Subcutaneous abdominal adipose tissue (tissue), 5 donors: ENCODE measurements at regions not wholly inside any gene's neighbourhood (a gene's known extent, or its start where the extent isn't known, plus 50 kb on each side); places are given as distances from the start of the nearest gene placed in this dataset.

Experiments used
- H3K27ac ChIP-seq: one replicate; pipeline ENCODE4 v1.7.0; 2013; ENCODE audit warnings: low read depth, mild to moderate bottlenecking, inconsistent platforms, low read length, moderate library complexity
- H3K27me3 ChIP-seq, 5 donors: one replicate each; pipeline ENCODE4 v1.7.0; 2013; ENCODE audit warnings: low read length in 5 of 5, inconsistent platforms in 1 of 5; ENCODE audit not compliant: control insufficient read depth in 5 of 5, insufficient read depth in 4 of 5
- H3K36me3 ChIP-seq, 5 donors: one replicate each; pipeline ENCODE4 v1.7.0; 2013; ENCODE audit warnings: low read length in 5 of 5; ENCODE audit not compliant: control insufficient read depth in 5 of 5, insufficient read depth in 5 of 5
- H3K4me1 ChIP-seq, 5 donors: one replicate each; pipeline ENCODE4 v1.7.0; 2013; ENCODE audit warnings: low read length in 5 of 5, mild to moderate bottlenecking in 3 of 5, moderate library complexity in 1 of 5; ENCODE audit not compliant: control insufficient read depth in 5 of 5, insufficient read depth in 5 of 5
- H3K4me3 ChIP-seq, 5 donors: one replicate each; pipeline ENCODE4 v1.7.0; 2013; ENCODE audit warnings: low read length in 5 of 5, low read depth in 1 of 5
- H3K9ac ChIP-seq, 5 donors: one replicate each; pipeline ENCODE4 v1.7.0; 2013; ENCODE audit warnings: low read length in 5 of 5, mild to moderate bottlenecking in 4 of 5, moderate library complexity in 3 of 5
- H3K9me3 ChIP-seq, 5 donors: one replicate each; pipeline ENCODE4 v1.7.0; 2013; ENCODE audit warnings: low read length in 5 of 5; ENCODE audit not compliant: control insufficient read depth in 5 of 5
- donor health status: healthy.
- donor health status: healthy.
- donor health status: healthy.
- donor health status: healthy.
- donor health status: healthy.

DNA sequence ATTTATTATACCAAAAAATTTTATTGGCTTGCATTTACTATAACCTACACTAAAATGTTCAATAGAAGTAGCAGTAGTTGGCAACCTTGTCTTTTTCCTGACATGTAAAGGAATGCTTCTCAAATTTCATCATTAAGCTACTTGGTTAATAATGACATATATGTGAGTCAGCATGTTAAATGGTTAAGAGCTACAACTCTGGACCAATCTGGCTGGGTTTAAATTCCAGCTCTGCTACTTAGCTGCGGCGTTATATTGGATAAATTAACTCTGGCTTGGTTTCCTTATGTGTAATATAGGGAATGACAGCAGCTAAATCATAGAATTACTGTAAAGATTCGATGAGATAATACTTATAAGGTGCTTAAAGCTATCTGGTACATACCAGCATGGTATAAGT is 53.7 kb upstream of the OTOGL start:
- H3K9ac ChIP-seq, result no peak overlapping the region
- H3K27ac ChIP-seq, result no peak overlapping the region
- peaks cover 0 to 4% (median 0%) of the 10 kb centered on the region in 5 donors for H3K4me1 ChIP-seq
- no peaks in the 10 kb centered on the region for H3K9me3 ChIP-seq
- H3K27me3 ChIP-seq, result no peaks in the 10 kb centered on the region
- H3K4me3 ChIP-seq, result no peak overlapping the region
- H3K36me3 ChIP-seq, result no peaks in the 10 kb centered on the region

DNA sequence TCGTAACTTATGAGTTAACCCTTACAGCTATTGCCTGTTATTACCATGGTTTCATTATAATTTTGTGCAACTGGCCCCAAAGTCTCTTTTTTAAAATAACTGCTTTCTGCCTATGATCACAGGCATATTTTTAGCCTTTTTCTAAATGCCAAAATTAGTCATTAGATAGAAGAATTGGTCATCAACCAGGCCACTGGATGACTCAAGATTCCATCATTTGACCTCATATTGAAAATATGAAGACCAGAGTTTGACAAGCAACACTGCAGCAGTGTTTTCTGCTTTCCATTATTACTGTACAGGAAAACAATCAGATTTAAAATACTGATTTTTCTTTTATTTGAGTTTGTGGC is 54.7 kb upstream of the OTOGL start:
- no peak overlapping the region for H3K4me3 ChIP-seq
- H3K9ac ChIP-seq, result no peak overlapping the region
- no peaks in the 10 kb centered on the region for H3K36me3 ChIP-seq
- no peaks in the 10 kb centered on the region for H3K9me3 ChIP-seq
- H3K27ac ChIP-seq, result peak overlapping the region; percentile 18
- H3K27me3 ChIP-seq, result no peaks in the 10 kb centered on the region
- H3K4me1 ChIP-seq, result peaks cover 0 to 4% (median 0%) of the 10 kb centered on the region in 5 donors

GRCh38 chr12:80041692-80042091 is 57.6 kb upstream of the OTOGL start:
- Histone ChIP-seq H3K27ac (no peak overlapping the region), H3K36me3 (no peaks in the 10 kb centered on the region)

DNA sequence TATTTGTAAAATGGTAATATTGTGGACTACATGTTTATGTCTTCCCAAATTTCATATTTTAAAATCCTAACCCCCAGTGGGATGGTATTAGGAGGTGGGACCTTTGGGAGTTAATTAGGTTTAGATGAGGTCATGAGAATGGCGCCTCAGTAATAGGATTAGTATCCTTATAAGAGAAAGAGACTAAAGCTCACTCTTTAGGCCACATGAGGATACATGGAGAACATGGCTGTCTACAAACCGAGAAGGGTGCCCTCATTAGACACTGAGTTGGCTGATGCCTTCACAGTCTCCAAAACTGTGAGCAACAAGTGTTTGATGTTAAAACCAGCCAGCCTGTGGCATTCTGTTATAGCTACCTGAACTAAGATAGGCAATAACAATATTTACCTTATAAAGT is 58.3 kb upstream of the OTOGL start:
- Histone ChIP-seq H3K36me3 (no peaks in the 10 kb centered on the region), H3K27me3 (no peaks in the 10 kb centered on the region), H3K9ac (no peak overlapping the region), H3K4me3 (no peak overlapping the region), H3K4me1 (peaks cover 0 to 4% (median 0%) of the 10 kb centered on the region in 5 donors), H3K9me3 (no peaks in the 10 kb centered on the region), H3K27ac (no peak overlapping the region)

More at GRCh38 chr12:80041692-80042091, 57.6 kb upstream of the OTOGL start:
- Histone ChIP-seq H3K27me3 (no peaks in the 10 kb centered on the region), H3K9me3 (no peaks in the 10 kb centered on the region), H3K4me3 (no peak overlapping the region), H3K9ac (no peak overlapping the region), H3K4me1 (peaks cover 0 to 4% (median 0%) of the 10 kb centered on the region in 5 donors)

DNA sequence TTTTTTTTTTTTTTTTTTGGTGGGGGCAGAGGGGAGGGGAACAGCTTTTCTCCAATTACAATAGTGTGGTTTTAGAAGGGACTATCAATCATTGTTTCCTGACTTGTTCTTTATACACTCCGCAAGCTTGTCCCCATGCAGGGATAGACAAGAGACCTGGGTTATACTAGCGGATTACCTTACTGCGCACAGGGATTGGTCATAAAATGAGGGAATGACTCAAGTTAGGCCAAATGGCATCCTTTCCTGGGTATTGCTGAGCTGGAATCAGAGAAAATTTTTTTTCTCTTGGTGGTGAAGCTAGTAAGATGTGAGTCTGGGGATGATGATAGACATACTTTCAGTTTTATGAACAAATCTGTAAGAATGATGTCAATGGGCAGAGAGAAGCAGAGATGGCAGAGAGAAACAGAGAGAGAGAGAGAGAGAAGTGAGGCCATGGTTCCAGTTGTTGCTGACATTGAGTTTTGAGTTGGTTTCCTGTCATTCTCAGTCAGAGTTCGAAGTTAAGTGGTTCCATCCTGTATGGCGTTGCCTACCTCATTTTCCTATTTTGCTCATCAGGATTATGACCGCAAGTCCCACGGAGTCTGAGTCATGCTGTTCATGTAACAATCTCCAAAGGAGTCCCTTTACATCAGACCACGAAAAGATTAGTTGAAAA is 59.1 kb upstream of the OTOGL start:
- no peaks in the 10 kb centered on the region for H3K9me3 ChIP-seq
- H3K9ac ChIP-seq, result no peak overlapping the region
- no peaks in the 10 kb centered on the region for H3K27me3 ChIP-seq
- no peak overlapping the region for H3K4me3 ChIP-seq
- peaks cover 0 to 4% (median 0%) of the 10 kb centered on the region in 5 donors for H3K4me1 ChIP-seq
- no peaks in the 10 kb centered on the region for H3K36me3 ChIP-seq
- no peak overlapping the region for H3K27ac ChIP-seq

GRCh38 chr12:80038062-80038560 is 61.2 kb upstream of the OTOGL start:
- no peak overlapping the region for H3K27ac ChIP-seq

GRCh38 chr12:80033448-80033847 is 65.9 kb upstream of the OTOGL start:
- no peak overlapping the region for H3K4me3 ChIP-seq
- no peaks in the 10 kb centered on the region for H3K36me3 ChIP-seq
- H3K27me3 ChIP-seq, result no peaks in the 10 kb centered on the region
- no peak overlapping the region for H3K9ac ChIP-seq
- no peaks in the 10 kb centered on the region for H3K9me3 ChIP-seq
- H3K4me1 ChIP-seq, result no peaks in the 10 kb centered on the region
- H3K27ac ChIP-seq, result no peak overlapping the region

More at GRCh38 chr12:80038062-80038560, 61.2 kb upstream of the OTOGL start:
- Histone ChIP-seq H3K27me3 (no peaks in the 10 kb centered on the region), H3K9ac (no peak overlapping the region), H3K36me3 (no peaks in the 10 kb centered on the region), H3K9me3 (no peaks in the 10 kb centered on the region), H3K4me1 (peaks cover 0 to 4% (median 0%) of the 10 kb centered on the region in 5 donors), H3K4me3 (no peak overlapping the region)

DNA sequence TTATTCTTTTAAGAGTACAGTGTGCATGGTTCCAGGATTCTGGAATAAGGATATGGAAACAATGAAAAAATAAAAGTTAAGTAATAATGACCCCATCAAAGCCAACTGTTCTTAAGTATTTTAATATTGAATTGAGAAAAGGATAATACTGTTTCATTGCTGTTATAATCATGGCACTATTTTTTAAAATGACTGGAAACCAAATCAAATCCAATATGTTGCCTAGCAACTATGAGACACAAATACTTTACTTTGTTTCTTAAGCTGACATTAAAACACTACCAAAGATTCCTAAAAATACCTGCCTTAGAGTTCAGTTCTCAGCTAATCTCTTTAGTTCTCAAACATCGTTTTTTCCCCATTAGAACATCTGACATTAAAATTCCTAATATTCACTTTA is 66.4 kb upstream of the OTOGL start:
- Histone ChIP-seq H3K4me3 (no peak overlapping the region), H3K27me3 (no peaks in the 10 kb centered on the region), H3K4me1 (no peaks in the 10 kb centered on the region), H3K27ac (no peak overlapping the region), H3K9ac (no peak overlapping the region), H3K9me3 (no peaks in the 10 kb centered on the region), H3K36me3 (no peaks in the 10 kb centered on the region)

GRCh38 chr12:80031229-80031628 is 68.1 kb upstream of the OTOGL start:
- no peaks in the 10 kb centered on the region for H3K27me3 ChIP-seq
- H3K9ac ChIP-seq, result no peak overlapping the region
- no peak overlapping the region for H3K4me3 ChIP-seq
- H3K27ac ChIP-seq, result no peak overlapping the region
- no peaks in the 10 kb centered on the region for H3K36me3 ChIP-seq
- H3K4me1 ChIP-seq, result no peaks in the 10 kb centered on the region
- H3K9me3 ChIP-seq, result no peaks in the 10 kb centered on the region

DNA sequence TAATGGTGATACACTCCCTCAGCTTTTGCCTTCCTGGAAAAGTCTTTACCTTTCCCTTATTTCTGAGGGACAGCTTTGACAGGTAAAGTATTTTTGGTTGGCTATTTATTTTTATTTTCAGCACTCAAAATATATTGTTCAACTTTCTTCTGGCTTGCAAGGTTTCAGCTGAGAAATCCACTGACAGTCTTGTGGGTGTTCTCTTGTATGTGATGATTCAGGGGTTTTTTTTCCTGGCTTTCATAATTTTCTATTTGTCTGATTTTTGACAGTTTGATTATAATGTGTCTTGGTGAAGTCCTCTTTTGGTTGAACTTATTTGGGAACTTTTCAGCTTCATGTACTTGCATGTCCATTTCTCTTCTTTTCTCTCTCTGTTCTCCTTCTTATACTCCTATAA is 73.7 kb upstream of the OTOGL start:
- Histone ChIP-seq H3K4me1 (no peaks in the 10 kb centered on the region), H3K9ac (no peak overlapping the region), H3K27ac (no peak overlapping the region), H3K4me3 (no peak overlapping the region), H3K9me3 (peaks cover 0 to 12% (median 0%) of the 10 kb centered on the region in 5 donors), H3K36me3 (no peaks in the 10 kb centered on the region), H3K27me3 (no peaks in the 10 kb centered on the region)
